Prostate gland (tissue), 2 donors: ENCODE measurements at regions not wholly inside any gene's neighbourhood (a gene's known extent, or its start where the extent isn't known, plus 50 kb on each side); places are given as distances from the start of the nearest gene placed in this dataset.

ENCODE experiments used
- CTCF ChIP-seq, 4 experiments: fragments of 200-600 bp in 2 of 4; fragments of 450-650 bp in 2 of 4; sonication (generic) in 2 of 4; IDR thresholded peaks; 1 replicate in 3 of 4; 2 replicates in 1 of 4; pipeline ENCODE4 v1.5.1; 2016 to 2019; ENCODE audit warnings: antibody characterized with exemption in 4 of 4, mild to moderate bottlenecking in 2 of 4, moderate library complexity in 2 of 4
- POLR2A ChIP-seq: fragments of 450-650 bp; IDR thresholded peaks from one replicate; pipeline ENCODE4 v1.6.1; 2016; ENCODE audit warnings: antibody characterized with exemption, mild to moderate bottlenecking
- POLR2AphosphoS5 ChIP-seq: sonication (generic); formaldehyde crosslinking; IDR thresholded peaks from one replicate; pipeline ENCODE4 v1.6.1; 2017; ENCODE audit warnings: antibody characterized with exemption

- TF ChIP-seq CTCF (IDR thresholded peaks at IDR 0.05) (no peak), POLR2A (no peak), POLR2AphosphoS5 (no peak)
These were observed 102.6 kb downstream of the SNX19 start for GRCh38 chr11:130813638-130814037.
